Choroid plexus epithelial cell (primary cell): ENCODE measurements at regions not wholly inside any gene's neighbourhood (a gene's known extent, or its start where the extent isn't known, plus 50 kb on each side); places are given as distances from the start of the nearest gene placed in this dataset.

ENCODE experiments used
- DNase-seq: peaks from one replicate; pipeline ENCODE4 v3.0.0-alpha.2; 2010; ENCODE audit warnings: low read depth
- H3K4me3 ChIP-seq: 2 replicates; pipeline ENCODE4 v1.5.1; 2011; ENCODE audit warnings: low read depth, mild to moderate bottlenecking, control low read depth, low read length, moderate library complexity
- TF ChIP-seq, protein P1 (sequence below): conservative IDR thresholded peaks from 2 replicates; pipeline ENCODE4 v1.5.1; 2011; ENCODE audit warnings: low read depth, mild to moderate bottlenecking, control low read depth, inconsistent platforms, low read length, moderate library complexity

DNA sequence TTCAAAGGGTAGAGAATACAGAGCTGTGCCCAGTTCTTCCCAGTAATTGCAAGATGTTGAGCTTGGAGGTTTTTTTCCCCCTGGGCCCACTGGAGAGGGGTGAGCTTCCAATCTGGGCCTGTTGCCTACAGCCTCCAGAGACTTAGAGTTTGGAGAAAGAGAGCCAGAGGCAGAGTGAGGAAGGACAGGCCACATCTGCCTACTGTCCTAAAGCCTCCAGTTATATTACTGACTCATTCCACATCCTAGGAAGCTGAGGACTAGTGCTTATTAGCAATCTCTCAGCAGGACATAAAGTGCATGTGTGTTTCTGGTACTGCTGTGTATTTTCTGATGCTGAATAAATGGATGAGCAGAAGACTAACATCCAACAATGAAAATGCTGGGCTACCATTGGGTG is 181.0 kb upstream of the MAMLD1 start:
- DNase-seq = peak; percentile 43
- TF ChIP-seq, protein P1, sequence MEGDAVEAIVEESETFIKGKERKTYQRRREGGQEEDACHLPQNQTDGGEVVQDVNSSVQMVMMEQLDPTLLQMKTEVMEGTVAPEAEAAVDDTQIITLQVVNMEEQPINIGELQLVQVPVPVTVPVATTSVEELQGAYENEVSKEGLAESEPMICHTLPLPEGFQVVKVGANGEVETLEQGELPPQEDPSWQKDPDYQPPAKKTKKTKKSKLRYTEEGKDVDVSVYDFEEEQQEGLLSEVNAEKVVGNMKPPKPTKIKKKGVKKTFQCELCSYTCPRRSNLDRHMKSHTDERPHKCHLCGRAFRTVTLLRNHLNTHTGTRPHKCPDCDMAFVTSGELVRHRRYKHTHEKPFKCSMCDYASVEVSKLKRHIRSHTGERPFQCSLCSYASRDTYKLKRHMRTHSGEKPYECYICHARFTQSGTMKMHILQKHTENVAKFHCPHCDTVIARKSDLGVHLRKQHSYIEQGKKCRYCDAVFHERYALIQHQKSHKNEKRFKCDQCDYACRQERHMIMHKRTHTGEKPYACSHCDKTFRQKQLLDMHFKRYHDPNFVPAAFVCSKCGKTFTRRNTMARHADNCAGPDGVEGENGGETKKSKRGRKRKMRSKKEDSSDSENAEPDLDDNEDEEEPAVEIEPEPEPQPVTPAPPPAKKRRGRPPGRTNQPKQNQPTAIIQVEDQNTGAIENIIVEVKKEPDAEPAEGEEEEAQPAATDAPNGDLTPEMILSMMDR = no peak

DNA sequence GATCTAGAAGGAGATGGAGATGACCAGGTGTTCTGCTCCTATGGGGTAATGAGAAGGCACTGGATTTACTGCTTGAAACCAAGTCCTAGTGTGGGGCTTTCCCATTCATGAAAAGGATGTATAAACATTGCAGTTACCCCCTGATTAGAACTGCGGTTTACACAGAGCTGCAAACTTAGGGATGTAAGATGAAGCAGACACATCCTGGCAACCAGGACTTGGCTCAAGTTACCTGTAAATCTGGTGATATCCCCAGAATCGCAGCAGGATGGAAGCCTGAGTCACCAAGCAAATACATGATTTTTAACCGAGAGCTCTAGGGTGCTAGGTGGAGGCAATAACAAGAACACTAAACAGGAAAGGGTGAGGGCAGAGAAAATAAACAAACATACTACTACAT is 178.6 kb upstream of the MAMLD1 start:
- TF ChIP-seq, protein P1 = no peak
- no peak overlapping the region for H3K4me3 ChIP-seq
- DNase-seq = peak; percentile 78

More for the DNA sequence above, 181.0 kb upstream of the MAMLD1 start:
- no peak overlapping the region for H3K4me3 ChIP-seq

DNA sequence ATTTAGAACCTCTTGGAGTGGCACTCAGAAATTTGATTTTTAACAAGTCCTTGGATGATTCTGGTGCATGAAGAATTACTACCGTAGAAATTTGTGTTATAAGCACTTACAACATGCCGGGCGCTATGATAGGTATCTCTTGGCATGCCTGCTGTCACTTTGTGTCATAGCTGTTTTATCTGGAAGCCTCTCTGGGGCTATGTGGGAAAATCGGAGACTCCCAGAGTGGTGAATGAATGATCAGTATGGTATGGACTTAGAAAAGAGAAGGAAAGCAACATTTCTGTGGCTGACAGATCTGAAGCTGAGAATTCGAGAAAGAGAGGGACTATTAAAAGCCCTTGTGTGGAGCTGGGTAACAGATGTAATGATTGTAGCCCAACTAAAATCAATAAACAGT is 177.4 kb upstream of the MAMLD1 start:
- TF ChIP-seq, protein P1 = no peak
- H3K4me3 ChIP-seq = no peak overlapping the region
- no peak for DNase-seq

DNA sequence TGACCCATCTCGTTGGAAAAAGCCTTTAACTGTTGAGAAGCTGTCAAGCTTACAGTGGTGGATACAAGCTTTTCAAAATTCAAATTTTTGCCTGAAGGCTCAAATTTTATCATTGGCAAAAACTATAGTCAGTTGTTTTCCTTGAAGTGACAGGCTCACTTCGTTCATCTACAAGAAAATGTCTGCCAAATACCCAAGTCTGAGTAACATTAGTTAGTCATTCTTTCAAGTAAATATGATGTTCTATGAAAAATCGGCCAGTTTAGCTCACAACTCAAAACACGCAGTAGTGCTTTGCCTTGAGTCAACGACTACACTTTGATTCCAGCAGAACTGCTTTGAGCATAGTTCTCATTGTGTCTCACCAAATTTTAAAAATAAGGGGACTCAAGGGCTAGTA is 170.3 kb upstream of the MAMLD1 start:
- H3K4me3 ChIP-seq = no peak overlapping the region
- TF ChIP-seq, protein P1 = no peak
- DNase-seq = no peak

DNA sequence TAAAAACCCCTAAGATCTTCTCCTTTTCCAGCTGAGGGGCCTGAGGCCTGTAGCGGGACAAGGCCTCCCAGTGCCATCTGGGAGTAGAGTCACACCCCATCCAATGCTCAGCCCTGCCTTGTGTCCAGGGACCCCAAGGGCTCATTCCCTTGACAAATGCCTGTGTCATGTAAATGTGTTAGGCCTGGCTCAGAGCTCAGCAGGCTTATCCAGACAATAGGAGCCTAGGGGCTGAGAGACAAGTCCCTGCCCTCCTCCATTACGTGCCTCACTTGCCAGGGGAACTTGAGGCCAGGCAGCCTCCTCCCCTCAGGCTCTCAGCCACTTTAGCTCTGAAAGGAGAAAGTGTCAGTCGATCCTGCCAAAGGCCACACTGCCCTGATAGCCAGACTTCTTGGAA is 166.8 kb upstream of the MAMLD1 start:
- no peak overlapping the region for H3K4me3 ChIP-seq
- TF ChIP-seq, protein P1 = no peak
- no peak for DNase-seq

DNA sequence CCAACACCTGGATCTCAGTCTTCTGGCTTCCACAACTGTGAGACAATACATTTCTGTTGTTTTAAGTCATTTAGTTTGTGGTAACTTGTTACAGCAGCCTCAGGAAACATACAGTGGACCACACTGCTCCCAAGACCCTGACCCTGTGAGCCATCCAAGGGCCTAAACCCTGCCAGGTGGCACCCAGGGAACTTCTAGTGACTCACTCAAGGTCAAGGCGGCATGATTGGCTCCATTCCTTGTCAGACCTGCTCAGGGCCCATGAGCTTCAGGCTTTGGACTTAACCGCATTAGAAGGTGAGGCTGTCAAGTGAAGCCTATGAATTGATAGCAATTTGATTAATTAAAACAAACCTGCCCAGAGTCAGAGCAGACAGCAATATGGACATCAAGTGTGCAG is 165.7 kb upstream of the MAMLD1 start:
- DNase-seq = no peak
- H3K4me3 ChIP-seq = no peak overlapping the region
- TF ChIP-seq, protein P1 = no peak

DNA sequence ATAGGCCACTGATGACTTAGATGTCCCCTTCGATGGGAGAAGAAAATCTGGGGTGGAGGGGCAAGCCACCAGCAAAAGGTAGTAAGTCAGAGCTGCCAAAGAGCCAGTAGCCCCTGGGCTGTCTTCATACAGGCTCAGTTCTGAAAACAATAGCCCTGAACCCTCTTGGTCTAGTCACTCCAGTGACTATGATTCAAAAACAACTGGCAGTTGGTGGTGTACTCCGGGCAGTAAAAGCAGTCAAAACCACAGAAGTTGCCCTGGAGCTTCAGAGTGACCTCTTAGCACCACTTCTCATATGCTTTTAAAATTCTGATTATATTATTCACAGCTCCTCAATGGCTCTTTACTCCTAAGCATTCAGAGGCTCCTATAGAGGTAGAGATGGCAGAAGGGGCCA is 164.3 kb upstream of the MAMLD1 start:
- TF ChIP-seq, protein P1 = no peak
- DNase-seq = no peak
- H3K4me3 ChIP-seq = no peak overlapping the region
